ENCODE measurements at regions not wholly inside any gene's neighbourhood (a gene's known extent, or its start where the extent isn't known, plus 50 kb on each side); places are given as distances from the start of the nearest gene placed in this dataset.
"Not testable (repeated sequence)": the region's sequence is repeated elsewhere in the genome, so short reads cannot be mapped to it uniquely, and the experiment has no call there.

GRCh38 chrX:139475432-139475831, 55.1 kb upstream of the F9 start:
- DNase-seq = no peak

- DNase-seq = not testable (repeated sequence)
Observed at GRCh38 chrX:139461945-139462344, 68.6 kb upstream of the F9 start.

DNA sequence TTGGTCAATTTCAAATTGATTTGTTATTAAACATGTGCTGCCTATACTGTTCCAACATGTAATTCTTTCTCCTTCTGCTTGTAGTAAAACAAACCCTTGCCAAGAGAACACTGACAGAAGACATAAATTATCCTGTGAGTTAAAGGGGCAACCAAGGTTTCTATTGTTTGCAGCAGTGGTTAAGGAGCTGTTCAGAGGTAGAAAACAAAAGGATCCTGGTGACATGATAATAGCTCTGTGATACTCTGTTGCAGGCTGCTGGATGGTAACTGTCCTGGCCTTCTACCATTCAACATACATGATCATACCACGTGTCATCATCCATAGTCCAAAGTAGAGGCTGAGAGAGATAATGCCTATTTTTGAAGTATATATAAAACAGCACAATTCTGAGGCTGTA, 75.8 kb upstream of the F9 start:
- no peak for DNase-seq

GRCh38 chrX:139448996-139449395, 81.5 kb upstream of the F9 start:
- peak; percentile 4 for DNase-seq

- DNase-seq = no peak
Observed at GRCh38 chrX:139446832-139447231, 83.7 kb upstream of the F9 start.

- peak; percentile 0 for DNase-seq
Observed at GRCh38 chrX:139429913-139430312, 100.6 kb upstream of the F9 start.

- no peak for DNase-seq
Observed at GRCh38 chrX:139423186-139423585, 107.4 kb upstream of the F9 start.

- DNase-seq = not testable (repeated sequence)
Observed at GRCh38 chrX:139398258-139398657, 132.3 kb upstream of the F9 start.

- DNase-seq = peak; percentile 14
Observed at GRCh38 chrX:139388254-139388653, 142.3 kb upstream of the F9 start.

- DNase-seq = no peak
Observed at GRCh38 chrX:139382529-139382928, 148.0 kb upstream of the F9 start.

- not testable (repeated sequence) for DNase-seq
Observed at GRCh38 chrX:139376547-139376946, 154.0 kb upstream of the F9 start.

GRCh38 chrX:139360356-139360755, 170.2 kb upstream of the F9 start:
- no peak for DNase-seq

DNA sequence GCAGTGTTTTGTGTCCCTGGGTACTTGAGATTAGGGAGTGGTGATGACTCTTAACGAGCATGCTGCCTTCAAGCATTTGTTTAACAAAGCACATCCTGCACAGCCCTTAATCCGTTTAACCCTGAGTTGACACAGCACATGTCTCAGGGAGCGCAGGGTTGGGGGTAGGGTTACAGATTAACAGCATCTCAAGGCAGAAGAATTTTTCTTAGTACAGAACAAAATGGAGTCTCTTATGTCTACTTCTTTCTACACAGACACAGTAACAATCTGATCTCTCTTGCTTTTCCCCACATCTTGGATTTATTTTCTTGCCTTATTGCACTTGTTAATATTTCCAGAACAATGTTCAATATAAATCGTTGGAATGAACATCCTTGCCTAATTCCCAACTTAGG, 187.9 kb upstream of the F9 start:
- DNase-seq = not testable (repeated sequence)

DNA sequence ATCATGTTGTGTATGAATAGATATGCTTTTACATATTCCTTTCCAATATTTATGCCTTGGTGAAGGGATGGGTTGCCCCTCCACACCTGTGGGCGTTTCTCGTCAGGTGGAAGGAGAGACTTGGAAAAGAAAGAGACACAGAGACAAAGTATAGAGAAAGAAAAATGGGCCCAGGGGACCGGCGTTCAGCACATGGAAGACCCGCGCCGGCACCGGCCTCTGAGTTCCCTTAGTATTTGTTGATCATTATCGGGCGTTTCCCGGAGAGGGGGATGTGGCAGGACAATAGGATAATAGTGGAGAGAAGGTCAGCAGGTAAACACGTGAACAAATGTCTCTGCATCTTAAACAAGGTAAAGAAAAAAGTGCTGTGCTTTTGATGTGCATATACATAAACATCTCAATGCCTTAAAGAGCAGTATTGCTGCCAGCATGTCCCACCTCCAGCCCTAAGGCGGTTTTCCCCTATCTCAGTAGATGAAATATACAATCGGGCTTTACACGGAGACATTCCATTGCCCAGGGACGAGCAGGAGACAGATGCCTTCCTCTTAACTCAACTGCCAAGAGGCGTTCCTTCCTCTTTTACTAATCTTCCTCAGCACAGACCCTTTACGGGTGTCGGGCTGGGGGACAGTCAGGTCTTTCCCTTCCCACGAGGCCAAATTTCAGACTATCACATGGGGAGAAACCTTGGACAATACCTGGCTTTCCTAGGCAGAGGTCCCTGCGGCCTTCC, 188.5 kb upstream of the F9 start:
- not testable (repeated sequence) for DNase-seq

DNA sequence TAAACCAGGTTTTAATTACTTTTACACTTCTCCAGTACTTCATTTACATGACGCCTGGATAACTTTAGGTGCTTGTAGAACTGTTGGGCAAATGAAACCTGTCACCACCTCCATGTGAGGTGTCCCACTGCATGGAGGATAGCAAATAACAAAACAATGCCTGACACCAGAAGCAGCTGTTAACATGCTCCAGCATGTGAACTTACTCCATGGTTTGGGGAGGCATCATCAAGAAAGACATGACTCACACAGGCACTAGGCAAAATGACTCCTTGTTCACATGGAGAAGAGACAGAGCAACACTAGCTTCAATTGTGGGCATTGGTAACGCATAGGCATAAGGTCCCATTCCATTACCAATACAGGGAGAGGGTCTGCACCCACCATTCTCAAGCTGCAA, 198.1 kb upstream of the F9 start:
- no peak for DNase-seq

DNA sequence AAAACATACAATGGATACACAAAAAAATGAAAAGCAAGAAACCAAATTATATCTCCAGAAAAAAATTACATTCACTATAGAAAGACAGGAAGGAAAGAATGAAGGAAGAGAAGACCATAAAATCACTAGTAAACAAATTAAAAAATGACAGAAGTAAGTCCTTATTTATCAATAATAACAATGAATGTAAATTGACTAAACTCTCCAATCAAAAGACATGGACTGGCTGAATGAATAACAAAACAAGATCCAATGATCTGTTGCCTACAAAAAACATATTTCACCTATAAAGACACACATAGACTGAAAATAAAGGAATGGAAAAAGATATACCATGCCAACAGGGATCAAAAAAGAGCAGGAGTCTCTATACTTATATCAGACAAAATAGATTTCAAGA, 203.2 kb upstream of the F9 start:
- no peak for DNase-seq

DNA sequence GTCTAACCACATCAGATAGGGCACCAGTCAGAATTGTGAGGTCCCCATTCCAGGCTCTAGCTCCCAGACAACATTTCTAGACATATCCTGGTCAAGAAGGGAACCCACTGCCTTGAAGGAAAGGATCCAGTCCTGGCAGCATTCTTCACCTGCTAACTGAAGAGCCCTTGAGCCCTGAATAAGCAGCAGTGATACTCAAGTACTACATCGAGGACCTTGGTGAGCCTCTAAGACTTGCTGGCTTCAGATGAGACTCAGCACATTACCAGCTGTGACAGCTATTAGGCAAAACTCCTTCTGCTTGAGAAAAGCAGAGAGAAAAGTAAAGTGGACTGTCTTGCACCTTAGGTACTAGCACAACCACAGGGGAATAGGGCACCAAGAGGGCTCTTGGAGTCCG, 205.8 kb upstream of the F9 start:
- no peak for DNase-seq

GRCh38 chrX:139320661-139321354, 209.7 kb upstream of the F9 start:
- not testable (repeated sequence) for DNase-seq

DNA sequence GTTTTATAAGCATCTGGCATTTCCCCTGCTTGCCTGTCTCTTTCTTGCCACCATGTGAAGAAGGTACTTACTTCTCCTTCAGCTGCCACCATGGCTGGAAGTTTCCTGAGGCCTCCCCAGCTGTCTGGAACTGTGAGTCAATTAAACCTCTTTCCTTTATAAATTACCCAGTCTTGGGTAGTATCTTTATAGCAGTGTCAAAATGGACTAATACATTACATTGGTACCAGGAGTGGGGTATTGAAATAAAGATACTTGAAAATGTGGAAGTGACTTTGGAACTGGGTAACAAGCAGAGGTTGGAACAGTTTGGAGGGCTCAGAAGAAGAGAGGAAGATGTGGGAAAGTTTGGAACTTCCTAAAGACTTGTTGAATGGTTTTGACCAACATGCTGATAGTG, 223.9 kb upstream of the F9 start:
- DNase-seq = not testable (repeated sequence)

DNA sequence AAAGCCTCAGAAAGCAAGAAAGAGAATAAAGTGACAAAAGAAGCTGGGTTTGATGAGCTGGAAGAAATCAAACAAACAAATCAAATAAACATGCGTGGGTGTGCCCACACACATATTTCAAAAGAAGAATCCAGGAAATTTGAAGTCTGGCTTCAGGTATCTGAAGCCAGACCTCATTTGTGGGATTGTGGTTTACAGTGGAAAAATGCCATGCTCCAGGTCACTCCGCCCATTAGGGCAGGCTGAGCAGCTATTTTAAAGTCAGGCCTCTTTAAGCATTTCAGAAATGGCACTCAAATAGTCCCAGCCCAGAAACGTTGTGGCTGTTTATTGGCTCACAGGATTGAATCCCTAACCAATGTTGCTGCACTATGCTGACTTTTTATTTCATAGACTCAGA, 226.1 kb upstream of the F9 start:
- DNase-seq = no peak

- DNase-seq = no peak
Observed at GRCh38 chrX:139299309-139299708, 231.2 kb upstream of the F9 start.

GRCh38 chrX:139298437-139298836, 232.1 kb upstream of the F9 start:
- DNase-seq = no peak

DNA sequence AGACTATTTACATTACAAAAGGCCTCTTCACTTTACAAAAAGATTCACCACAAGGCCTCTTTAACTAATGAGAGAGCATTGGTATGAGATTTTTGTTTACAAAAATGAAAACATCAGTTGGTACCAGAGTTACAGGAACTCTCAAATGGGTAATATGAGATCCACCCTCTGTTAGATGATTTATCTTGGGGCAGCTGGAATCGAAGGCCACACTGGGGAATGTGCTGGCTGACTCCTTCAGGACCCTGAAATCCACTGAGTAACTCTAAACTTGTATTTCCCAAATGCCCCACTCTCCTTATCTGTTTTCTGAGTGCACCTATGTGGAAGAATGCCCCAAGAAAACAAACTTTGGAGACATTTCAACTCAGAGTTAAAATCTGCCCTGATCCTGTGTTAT, 232.9 kb upstream of the F9 start:
- DNase-seq = no peak

DNA sequence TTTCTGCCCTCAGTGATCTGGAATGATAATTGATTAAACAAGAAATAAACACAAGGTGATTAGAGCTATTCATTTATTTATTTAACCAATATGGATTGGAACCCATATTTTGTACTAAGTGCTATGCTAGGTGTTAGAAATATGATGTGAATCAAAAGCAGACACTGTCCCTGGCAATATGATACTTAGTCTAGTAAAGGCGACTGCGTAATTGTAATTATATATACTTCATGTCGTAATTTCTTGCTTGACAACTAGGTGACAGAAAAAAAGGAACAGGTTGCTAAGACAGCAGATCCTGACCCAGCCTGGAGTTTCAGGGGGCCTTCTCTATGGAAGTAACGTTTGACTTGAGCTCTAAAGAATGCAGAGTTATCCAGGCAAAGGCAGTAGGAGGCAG, 236.5 kb upstream of the F9 start:
- no peak for DNase-seq
